HG03139 (cell line): ENCODE measurements at regions not wholly inside any gene's neighbourhood (a gene's known extent, or its start where the extent isn't known, plus 50 kb on each side); places are given as distances from the start of the nearest gene placed in this dataset.

Source experiments
- ATAC-seq: cut with Tn5 transposase; IDR thresholded peaks from one replicate; pipeline ENCODE4 v1.9.1; 2021; ENCODE audit not compliant: unreplicated experiment

DNA sequence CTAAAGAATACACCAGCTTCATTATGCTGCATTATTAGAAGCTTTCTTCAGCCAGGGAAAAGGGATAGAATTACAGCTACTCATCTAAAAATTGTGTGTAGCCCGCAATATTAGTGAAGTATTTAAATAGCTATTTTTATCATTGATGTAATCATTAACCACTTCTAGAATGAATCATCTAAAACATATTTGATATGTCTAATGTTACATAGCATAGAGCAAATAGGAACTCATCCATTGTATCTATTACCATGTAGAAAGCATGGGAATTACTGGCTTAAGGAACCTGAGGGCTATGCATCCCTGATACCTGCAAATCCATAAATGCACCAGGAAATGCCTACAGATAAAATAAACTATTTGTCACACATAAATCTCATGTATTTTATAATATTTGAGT lies 54.5 kb upstream of the VGLL3 start:
- no peak for ATAC-seq

DNA sequence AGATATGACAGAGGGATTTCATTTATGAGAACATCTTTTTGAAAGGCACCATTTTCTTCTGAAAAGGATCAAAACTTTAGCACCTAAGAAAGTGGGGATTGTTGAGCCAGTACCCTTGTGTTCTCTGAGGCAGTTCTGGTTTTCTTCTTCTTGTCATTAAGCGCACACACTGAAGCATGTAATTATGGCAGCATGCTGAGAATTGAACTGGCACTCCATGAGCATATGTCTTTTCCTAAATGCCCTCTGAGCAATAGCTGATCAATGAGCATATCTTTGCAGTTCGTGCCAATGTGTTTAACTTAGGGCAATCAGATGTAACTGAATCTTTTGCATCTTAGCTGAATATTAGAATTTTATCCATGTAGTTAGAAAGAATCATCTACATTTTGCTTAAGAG lies 53.9 kb upstream of the VGLL3 start:
- no peak for ATAC-seq

DNA sequence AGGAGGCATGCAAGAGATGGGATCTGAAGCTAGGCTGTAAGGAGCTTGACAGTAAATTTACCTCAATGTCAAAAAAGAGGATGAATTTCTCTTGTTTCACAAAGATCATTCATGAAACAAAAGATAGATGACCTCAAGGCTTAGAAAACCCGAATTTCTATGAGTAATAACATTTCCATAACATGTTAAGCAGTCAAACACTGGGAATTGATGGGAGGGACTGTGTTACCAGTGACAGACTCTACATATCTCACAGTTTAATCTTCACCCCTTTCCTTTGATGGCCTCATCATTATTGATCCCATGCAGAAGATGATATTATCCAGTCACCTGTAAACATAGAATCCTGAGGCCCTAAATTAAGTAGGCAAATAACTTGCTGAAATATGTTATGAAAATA lies 53.5 kb upstream of the VGLL3 start:
- no peak for ATAC-seq

DNA sequence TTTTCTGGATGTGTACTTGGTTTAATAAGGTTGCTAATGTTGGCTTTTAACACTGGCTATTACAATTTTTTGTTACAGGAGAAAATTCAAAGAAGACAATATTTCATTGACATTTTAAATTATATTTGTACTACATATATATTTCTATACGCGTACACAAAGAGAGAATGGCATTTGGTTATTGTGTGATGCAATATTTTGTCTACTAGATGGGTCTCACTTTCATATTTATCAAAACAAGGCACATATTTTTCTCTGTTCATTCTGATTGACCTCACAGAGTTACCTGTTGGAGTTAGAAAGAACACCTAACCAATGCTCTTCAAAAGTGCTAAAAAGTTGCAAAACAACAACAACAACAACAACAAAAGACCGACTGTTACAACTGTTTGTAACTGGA lies 50.2 kb upstream of the VGLL3 start:
- ATAC-seq, result no peak
